NCI-H524 treated with DMSO at 0.1 percent for 48 hours (cell line): ENCODE measurements at regions not wholly inside any gene's neighbourhood (a gene's known extent, or its start where the extent isn't known, plus 50 kb on each side); places are given as distances from the start of the nearest gene placed in this dataset.
"Not testable (repeated sequence)": the region's sequence is repeated elsewhere in the genome, so short reads cannot be mapped to it uniquely, and the experiment has no call there.

Experiments used
- DNase-seq: peaks from one replicate; lab custom pipeline; 2025; lab: John Stamatoyannopoulos, UW

DNA sequence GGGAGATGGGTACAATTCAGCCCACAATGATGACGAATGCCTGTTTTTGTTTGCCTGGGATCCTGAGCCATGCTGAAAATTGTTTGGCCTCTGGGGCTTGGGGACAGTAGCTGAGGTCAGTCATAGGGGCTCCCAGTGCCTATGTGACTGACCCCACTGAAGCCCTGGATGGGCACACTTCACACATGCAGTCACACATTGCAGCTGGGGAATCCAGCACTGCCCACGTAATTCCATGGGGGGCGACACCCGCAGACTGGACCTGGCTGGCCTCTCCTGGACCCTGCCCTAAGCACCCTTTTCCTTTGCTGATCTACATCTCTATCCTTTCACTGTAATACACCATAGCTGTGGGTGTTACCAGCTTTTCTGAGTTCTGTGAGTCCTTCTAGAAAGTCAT, 295.2 kb upstream of the HS6ST1 start:
- DNase-seq = no peak

GRCh38 chr2:128614907-128615306, 296.2 kb upstream of the HS6ST1 start:
- DNase-seq = not testable (repeated sequence)

- DNase-seq = no peak
Observed at GRCh38 chr2:128615571-128615970, 296.9 kb upstream of the HS6ST1 start.

- no peak for DNase-seq
Observed at GRCh38 chr2:128617029-128617590, 298.4 kb upstream of the HS6ST1 start.

DNA sequence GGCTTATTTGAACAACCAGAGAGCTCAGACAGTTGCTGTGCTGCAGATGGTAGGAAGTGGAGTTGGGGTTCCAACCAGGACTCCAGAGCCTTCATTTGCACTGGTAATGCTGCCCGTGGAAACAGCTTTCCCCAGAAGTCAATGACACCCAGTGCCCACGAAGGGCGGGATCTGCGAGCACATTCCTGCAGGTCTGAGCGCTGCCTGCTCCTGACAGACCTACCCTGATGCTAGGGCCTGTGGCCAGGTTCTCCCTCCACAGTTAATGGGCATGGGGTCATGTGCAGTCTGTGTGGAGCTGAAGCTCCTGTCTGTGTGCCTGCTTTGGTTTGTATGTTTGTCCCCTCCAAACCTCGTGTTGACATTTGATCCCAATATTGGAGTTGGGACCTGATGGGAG, 299.0 kb upstream of the HS6ST1 start:
- no peak for DNase-seq

GRCh38 chr2:128618642-128619041, 300.0 kb upstream of the HS6ST1 start:
- DNase-seq = no peak

- no peak for DNase-seq
Observed at GRCh38 chr2:128619471-128620325, 301.0 kb upstream of the HS6ST1 start.

DNA sequence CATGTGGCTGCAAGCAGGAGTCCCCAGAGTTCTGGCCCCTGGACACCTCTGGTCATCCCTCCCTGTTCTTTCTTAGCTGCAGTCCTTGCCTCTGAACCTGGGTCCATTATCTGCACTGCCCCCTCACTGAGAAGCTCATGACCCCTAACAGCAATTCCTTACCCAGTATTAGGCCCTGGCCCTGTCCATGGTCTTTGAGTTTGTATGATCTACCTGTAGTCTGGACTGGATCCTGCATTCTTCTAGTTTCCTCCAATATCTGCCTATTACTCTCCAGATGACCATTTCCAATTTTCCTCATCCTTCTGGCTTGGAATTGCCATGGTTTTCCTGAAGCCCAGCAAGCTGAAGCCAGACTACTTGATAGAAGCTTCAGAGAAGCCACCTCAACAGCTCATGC, 302.4 kb upstream of the HS6ST1 start:
- DNase-seq = no peak

- DNase-seq = no peak
Observed at GRCh38 chr2:128622371-128622770, 303.7 kb upstream of the HS6ST1 start.

- DNase-seq = no peak
Observed at GRCh38 chr2:128622955-128623620, 304.4 kb upstream of the HS6ST1 start.

- DNase-seq = no peak
Observed at GRCh38 chr2:128623776-128624761, 305.4 kb upstream of the HS6ST1 start.

DNA sequence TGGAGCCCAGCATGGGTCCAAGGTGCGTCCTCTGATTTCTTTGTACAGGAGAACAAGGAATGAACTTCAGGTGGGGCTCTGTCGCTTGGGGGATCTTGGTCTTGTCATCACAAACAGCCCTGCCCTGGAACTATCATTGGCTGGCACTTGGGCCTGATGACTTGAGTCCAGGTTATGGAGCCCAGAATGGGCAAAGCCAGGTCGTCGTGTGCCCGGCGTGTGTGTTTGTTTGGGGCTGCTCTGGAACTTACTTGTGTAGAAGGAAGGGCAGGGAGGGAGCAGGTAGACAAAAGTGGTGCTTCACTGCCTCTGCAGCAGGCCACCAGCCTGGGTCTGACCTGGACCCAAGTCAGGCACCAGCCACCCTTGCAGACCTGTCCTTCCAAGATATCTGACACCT, 306.3 kb upstream of the HS6ST1 start:
- no peak for DNase-seq

DNA sequence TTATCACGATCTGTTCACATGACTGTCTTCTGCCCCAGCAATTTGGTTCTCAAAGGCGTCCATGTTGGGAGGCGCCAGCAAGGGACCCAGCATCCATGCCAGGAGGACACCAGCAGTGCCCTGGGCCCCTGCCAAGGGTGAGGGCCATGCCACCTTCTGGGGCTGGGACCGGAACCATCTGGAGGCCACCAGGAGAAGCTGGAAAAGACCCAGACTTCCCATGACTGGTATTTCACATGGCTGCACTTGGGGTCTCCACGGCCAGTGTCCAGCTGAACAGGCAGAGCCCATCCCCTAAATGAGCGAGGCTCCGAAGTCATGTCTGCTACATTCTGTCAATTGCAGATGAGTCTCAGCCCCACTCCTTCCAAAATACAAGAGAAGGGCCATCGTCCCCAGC, 306.8 kb upstream of the HS6ST1 start:
- no peak for DNase-seq

- no peak for DNase-seq
Observed at GRCh38 chr2:128625963-128626759, 307.5 kb upstream of the HS6ST1 start.

GRCh38 chr2:128626760-128627511, 308.3 kb upstream of the HS6ST1 start:
- peak; percentile 86 for DNase-seq

DNA sequence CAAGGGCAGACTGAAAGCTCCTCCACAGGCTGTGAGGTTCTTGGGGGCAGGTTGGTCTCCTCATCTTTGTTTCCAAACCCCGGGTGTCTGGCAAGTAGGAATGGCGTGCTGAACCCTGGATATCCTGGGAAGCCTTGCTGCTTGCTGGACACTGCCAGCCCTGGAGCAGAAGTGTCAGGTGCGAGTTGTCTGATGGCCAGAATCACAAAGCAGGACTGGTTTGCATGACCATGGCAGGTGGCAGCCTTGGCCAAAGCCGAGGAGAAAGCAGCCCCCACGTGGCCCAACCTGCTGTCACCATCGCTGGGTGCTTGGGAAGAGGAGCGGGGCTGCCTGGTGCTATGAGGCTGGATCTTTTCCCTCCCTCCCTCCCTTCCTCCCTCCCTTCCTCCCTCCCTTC, 309.5 kb upstream of the HS6ST1 start:
- DNase-seq = no peak

GRCh38 chr2:128628996-128629395, 310.3 kb upstream of the HS6ST1 start:
- DNase-seq = no peak

DNA sequence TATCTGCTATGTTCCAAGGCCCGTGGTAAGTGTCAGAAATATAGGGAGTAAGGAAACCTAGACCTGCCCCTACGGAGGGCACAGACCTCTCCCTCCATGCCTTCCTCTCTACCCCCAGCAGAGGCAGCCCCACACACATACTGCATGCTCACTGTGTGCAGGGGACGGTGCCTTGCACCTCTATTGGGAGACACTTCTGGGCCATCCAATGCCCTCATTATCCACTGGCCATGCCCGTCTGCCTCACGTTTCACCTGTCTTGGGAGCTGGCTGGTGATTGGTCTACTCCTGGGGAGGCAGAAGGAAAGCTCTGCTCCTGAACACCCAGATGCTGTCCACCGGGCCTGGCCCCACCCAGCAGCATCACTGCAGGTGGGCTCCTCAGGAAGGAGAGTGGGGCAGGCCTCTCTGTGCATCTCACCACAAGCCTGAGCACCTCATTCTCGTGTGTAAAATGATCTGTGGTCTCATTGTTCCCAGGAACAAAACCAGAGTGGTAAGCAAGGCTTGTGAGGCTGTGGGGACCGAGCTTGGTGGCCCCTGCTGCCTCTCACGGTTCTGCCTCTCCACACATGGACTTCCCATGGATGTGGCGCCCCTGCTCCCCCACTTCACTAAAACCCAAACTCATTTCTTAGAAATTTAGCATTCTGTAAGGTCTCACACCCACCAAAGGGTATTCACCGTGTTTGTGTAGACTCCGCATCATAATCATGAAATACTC, 312.5 kb upstream of the HS6ST1 start:
- no peak for DNase-seq

DNA sequence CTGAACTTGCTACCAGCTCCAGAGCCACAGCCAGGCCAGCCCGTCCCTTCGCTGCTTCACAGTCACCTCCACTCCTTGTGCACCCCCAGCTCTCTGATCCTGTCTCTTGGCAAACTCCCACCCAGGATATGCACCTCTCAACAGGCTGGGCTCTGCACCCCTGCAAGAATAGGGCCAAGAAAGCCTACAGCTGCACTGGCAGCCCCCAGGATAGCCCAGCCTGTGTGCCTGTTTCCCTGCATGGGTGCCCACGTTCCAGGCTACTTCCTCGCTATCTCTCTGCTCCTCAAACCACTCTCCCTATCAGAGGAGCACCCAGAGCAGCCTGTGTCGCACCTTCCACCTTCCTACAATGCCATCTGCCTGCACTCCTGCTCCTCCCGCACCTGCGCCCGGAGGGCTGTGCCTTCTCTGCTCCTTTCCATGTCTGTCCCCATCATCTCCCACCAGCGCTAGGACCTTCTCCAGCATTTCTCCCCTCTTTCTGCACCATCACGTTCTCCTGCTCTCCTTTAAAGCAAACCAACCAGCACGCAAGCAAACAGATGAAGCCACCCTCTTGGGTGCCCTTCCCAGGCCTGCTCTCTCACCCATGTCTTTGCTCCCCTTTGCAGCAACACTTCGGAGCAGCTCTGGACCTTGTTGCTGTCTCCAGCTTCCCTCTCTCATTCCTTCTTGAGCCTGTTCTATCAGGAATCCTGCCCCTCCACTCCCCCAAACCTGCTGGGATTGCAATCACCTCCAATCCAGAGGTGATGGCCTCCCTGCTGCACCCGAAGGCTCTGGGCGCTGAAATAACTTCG, 313.2 kb upstream of the HS6ST1 start:
- DNase-seq = no peak
